SU-DHL-6 (cell line): ENCODE measurements at regions not wholly inside any gene's neighbourhood (a gene's known extent, or its start where the extent isn't known, plus 50 kb on each side); places are given as distances from the start of the nearest gene placed in this dataset.
A peak's percentile ranks its signal among the peaks of the same experiment; 100 is the strongest.

Experiments
- H2AFZ ChIP-seq: fragments of 200-600 bp; sonication (generic); 2 replicates; pipeline ENCODE4 v1.6.1; 2014; ENCODE audit warnings: low read depth, mild to moderate bottlenecking, moderate library complexity, mixed read lengths, antibody characterized with exemption, low read length; ENCODE audit not compliant: severe bottlenecking
- H3F3A ChIP-seq: fragments of 200-600 bp; shearing (Covaris generic); 2 replicates; pipeline ENCODE4 v1.6.0; 2016; ENCODE audit warnings: antibody characterized with exemption, mild to moderate bottlenecking; ENCODE audit not compliant: insufficient read depth
- H3K27ac ChIP-seq: fragments of 200-600 bp; sonication (generic); 2 replicates; pipeline ENCODE4 v1.5.1; 2016; ENCODE audit warnings: low read depth, mild to moderate bottlenecking, low read length, moderate library complexity, mixed read lengths
- H3K27me3 ChIP-seq: fragments of 200-600 bp; sonication (generic), shearing (Covaris generic); 2 replicates; pipeline ENCODE4 v1.6.0; 2014; ENCODE audit warnings: mild to moderate bottlenecking, low read length
- H3K36me3 ChIP-seq: fragments of 200-600 bp; sonication (generic); 2 replicates; pipeline ENCODE4 v1.6.1; 2014; ENCODE audit warnings: mild to moderate bottlenecking, low read length, mixed read lengths
- H3K4me2 ChIP-seq: fragments of 300-600, 200-600 bp; shearing (Covaris generic), sonication (generic); 2 replicates; pipeline ENCODE4 v1.6.0; 2014; ENCODE audit warnings: low read length, low read depth, mild to moderate bottlenecking; ENCODE audit not compliant: poor library complexity, severe bottlenecking
- H3K4me3 ChIP-seq: fragments of 200-600 bp; sonication (generic); 2 replicates; pipeline ENCODE4 v1.5.1; 2014; ENCODE audit warnings: antibody characterized with exemption, low read length, mild to moderate bottlenecking, mixed read lengths; ENCODE audit not compliant: insufficient read depth, poor library complexity, severe bottlenecking
- H3K79me2 ChIP-seq: fragments of 200-600 bp; sonication (generic); 2 replicates; pipeline ENCODE4 v1.6.1; 2014; ENCODE audit warnings: mild to moderate bottlenecking, low read length, moderate library complexity; ENCODE audit not compliant: insufficient read depth
- H3K9ac ChIP-seq: fragments of 200-600 bp; sonication (generic); 2 replicates; pipeline ENCODE4 v1.7.0; 2014; ENCODE audit warnings: mild to moderate bottlenecking, low read length
- H3K9me2 ChIP-seq: fragments of 200-600 bp; sonication (generic); replicated peaks from 2 replicates; pipeline ENCODE4 v1.6.1; 2014; ENCODE audit warnings: low read length; ENCODE audit not compliant: insufficient read depth
- H3K9me3 ChIP-seq: fragments of 200-600 bp; sonication (generic); 2 replicates; pipeline ENCODE4 v1.6.1; 2014; ENCODE audit warnings: low read length, mixed read lengths; ENCODE audit not compliant: insufficient read depth
- H4K20me1 ChIP-seq: fragments of 200-600 bp; sonication (generic); 2 replicates; pipeline ENCODE4 v1.6.1; 2014; ENCODE audit warnings: low read depth, mild to moderate bottlenecking, antibody characterized with exemption, low read length, moderate library complexity, mixed read lengths
- EZH2phosphoT487 ChIP-seq: fragments of 200-600 bp; sonication (generic), shearing (Covaris generic); conservative IDR thresholded peaks from 2 replicates; pipeline ENCODE4 v1.6.1; 2018; ENCODE audit warnings: mild to moderate bottlenecking, antibody characterized with exemption, low read length, moderate library complexity, mixed read lengths
- TF ChIP-seq, protein P1 (sequence below): fragments of 200-600 bp; sonication (generic); IDR thresholded peaks from one replicate; pipeline ENCODE4 v1.5.1; 2017; ENCODE audit warnings: antibody characterized with exemption, mild to moderate bottlenecking, low read length, moderate library complexity; ENCODE audit not compliant: insufficient read depth, poor library complexity, severe bottlenecking

DNA sequence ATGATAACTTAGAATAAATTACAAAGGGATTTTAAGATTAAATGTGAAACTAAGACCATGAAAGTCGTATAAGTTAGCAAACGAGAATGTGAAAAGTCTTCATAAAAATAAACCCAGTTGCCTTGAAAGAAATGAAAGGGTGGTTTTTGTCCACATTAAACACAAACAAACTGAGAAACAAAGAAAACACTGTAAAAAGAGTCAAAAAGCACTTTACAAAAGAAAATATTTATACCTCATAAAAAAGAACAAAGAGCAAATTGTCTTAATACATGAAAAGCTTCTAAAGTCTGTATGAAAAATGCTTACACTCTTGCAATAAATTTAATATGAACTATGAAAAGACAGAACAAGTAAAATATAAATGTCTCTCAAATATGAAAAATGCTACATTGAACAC is 865.9 kb upstream of the CADM2 start:
- Histone ChIP-seq H3K9me2 (no peaks in the 10 kb centered on the region), H3K4me2 (peak overlapping the region; percentile 52), H3K27me3 (no peaks in the 10 kb centered on the region), H3F3A (no peaks in the 10 kb centered on the region), H3K4me3 (no peak overlapping the region), H3K9ac (0 out of 2 replicates have a peak overlapping the region, but pooled peaks have one; percentile 8), H3K36me3 (no peaks in the 10 kb centered on the region), H4K20me1 (no peaks in the 10 kb centered on the region), H3K9me3 (no peaks in the 10 kb centered on the region; the same call in 1 of the 2 replicates), H3K27ac (no peak overlapping the region), H2AFZ (peak overlapping the region; percentile 80), H3K79me2 (no peaks in the 10 kb centered on the region)
- no peak for TF ChIP-seq EZH2phosphoT487
- TF ChIP-seq, protein P1, sequence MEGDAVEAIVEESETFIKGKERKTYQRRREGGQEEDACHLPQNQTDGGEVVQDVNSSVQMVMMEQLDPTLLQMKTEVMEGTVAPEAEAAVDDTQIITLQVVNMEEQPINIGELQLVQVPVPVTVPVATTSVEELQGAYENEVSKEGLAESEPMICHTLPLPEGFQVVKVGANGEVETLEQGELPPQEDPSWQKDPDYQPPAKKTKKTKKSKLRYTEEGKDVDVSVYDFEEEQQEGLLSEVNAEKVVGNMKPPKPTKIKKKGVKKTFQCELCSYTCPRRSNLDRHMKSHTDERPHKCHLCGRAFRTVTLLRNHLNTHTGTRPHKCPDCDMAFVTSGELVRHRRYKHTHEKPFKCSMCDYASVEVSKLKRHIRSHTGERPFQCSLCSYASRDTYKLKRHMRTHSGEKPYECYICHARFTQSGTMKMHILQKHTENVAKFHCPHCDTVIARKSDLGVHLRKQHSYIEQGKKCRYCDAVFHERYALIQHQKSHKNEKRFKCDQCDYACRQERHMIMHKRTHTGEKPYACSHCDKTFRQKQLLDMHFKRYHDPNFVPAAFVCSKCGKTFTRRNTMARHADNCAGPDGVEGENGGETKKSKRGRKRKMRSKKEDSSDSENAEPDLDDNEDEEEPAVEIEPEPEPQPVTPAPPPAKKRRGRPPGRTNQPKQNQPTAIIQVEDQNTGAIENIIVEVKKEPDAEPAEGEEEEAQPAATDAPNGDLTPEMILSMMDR, result no peak

GRCh38 chr3:84096188-84096587 is 862.6 kb upstream of the CADM2 start:
- Histone ChIP-seq H2AFZ (no peak overlapping the region), H3K27me3 (no peaks in the 10 kb centered on the region), H3K9ac (no peak overlapping the region), H3K36me3 (no peaks in the 10 kb centered on the region), H3K27ac (no peak overlapping the region), H3K9me2 (no peaks in the 10 kb centered on the region), H3K79me2 (no peaks in the 10 kb centered on the region), H3K4me2 (no peak overlapping the region), H4K20me1 (no peaks in the 10 kb centered on the region), H3K4me3 (no peak overlapping the region), H3K9me3 (no peaks in the 10 kb centered on the region; the same call in 1 of the 2 replicates), H3F3A (no peaks in the 10 kb centered on the region)
- TF ChIP-seq, protein P1, result no peak

GRCh38 chr3:84100861-84101260 is 857.9 kb upstream of the CADM2 start:
- peak overlapping the region; percentile 72 for H2AFZ ChIP-seq
- H4K20me1 ChIP-seq, result no peaks in the 10 kb centered on the region
- H3K36me3 ChIP-seq, result no peaks in the 10 kb centered on the region
- H3K27ac ChIP-seq, result no peak overlapping the region
- no peaks in the 10 kb centered on the region for H3K9me2 ChIP-seq
- no peak overlapping the region for H3K9ac ChIP-seq
- H3K9me3 ChIP-seq, result no peaks in the 10 kb centered on the region; the same call in 1 of the 2 replicates
- no peaks in the 10 kb centered on the region for H3F3A ChIP-seq
- H3K27me3 ChIP-seq, result no peaks in the 10 kb centered on the region
- H3K4me2 ChIP-seq, result no peak overlapping the region
- no peak for TF ChIP-seq EZH2phosphoT487
- TF ChIP-seq, protein P1, result no peak
- no peak overlapping the region for H3K4me3 ChIP-seq
- H3K79me2 ChIP-seq, result no peaks in the 10 kb centered on the region
